ENCODE measurements at regions not wholly inside any gene's neighbourhood (a gene's known extent, or its start where the extent isn't known, plus 50 kb on each side); places are given as distances from the start of the nearest gene placed in this dataset.

- H3K4me3 ChIP-seq (ENCODE audit: insufficient read depth, low read depth, low read length): no peak overlapping the region
- H3K27me3 ChIP-seq (ENCODE audit: control insufficient read depth, insufficient read depth, low read length): no peaks in the 10 kb centered on the region
- no peak for DNase-seq
- no peaks in the 10 kb centered on the region for H3K36me3 ChIP-seq (replicated peaks; ENCODE audit: control insufficient read depth, insufficient read depth, low read length)
These were observed 61.3 kb upstream of the SPIN1 start for GRCh38 chr9:88326936-88327335.

GRCh38 chr9:88326015-88326414, 62.2 kb upstream of the SPIN1 start:
- Histone ChIP-seq H3K27me3 (ENCODE audit: control insufficient read depth, insufficient read depth, low read length) (no peaks in the 10 kb centered on the region), H3K4me3 (ENCODE audit: insufficient read depth, low read depth, low read length) (no peak overlapping the region), H3K36me3 (replicated peaks; ENCODE audit: control insufficient read depth, insufficient read depth, low read length) (no peaks in the 10 kb centered on the region)
- DNase-seq: no peak

GRCh38 chr9:88322906-88323566, 65.2 kb upstream of the SPIN1 start:
- Histone ChIP-seq H3K27me3 (ENCODE audit: control insufficient read depth, insufficient read depth, low read length) (no peaks in the 10 kb centered on the region), H3K4me3 (ENCODE audit: insufficient read depth, low read depth, low read length) (no peak overlapping the region), H3K36me3 (replicated peaks; ENCODE audit: control insufficient read depth, insufficient read depth, low read length) (no peaks in the 10 kb centered on the region)
- no peak for DNase-seq

GRCh38 chr9:88321764-88322163, 66.5 kb upstream of the SPIN1 start:
- H3K4me3 ChIP-seq (ENCODE audit: insufficient read depth, low read depth, low read length): no peak overlapping the region
- H3K27me3 ChIP-seq (ENCODE audit: control insufficient read depth, insufficient read depth, low read length): no peaks in the 10 kb centered on the region
- H3K36me3 ChIP-seq (replicated peaks; ENCODE audit: control insufficient read depth, insufficient read depth, low read length): no peaks in the 10 kb centered on the region
- no peak for DNase-seq

- no peak for DNase-seq
- no peaks in the 10 kb centered on the region for H3K36me3 ChIP-seq (replicated peaks; ENCODE audit: control insufficient read depth, insufficient read depth, low read length)
- no peak overlapping the region for H3K4me3 ChIP-seq (ENCODE audit: insufficient read depth, low read depth, low read length)
- no peaks in the 10 kb centered on the region for H3K27me3 ChIP-seq (ENCODE audit: control insufficient read depth, insufficient read depth, low read length)
These were observed 67.4 kb upstream of the SPIN1 start for GRCh38 chr9:88320748-88321415.

GRCh38 chr9:88319936-88320747, 68.1 kb upstream of the SPIN1 start:
- no peak overlapping the region for H3K4me3 ChIP-seq (ENCODE audit: insufficient read depth, low read depth, low read length)
- DNase-seq: peak; percentile 16
- H3K36me3 ChIP-seq (replicated peaks; ENCODE audit: control insufficient read depth, insufficient read depth, low read length): no peaks in the 10 kb centered on the region
- no peaks in the 10 kb centered on the region for H3K27me3 ChIP-seq (ENCODE audit: control insufficient read depth, insufficient read depth, low read length)

- peak; percentile 53 for DNase-seq
- Histone ChIP-seq H3K27me3 (ENCODE audit: control insufficient read depth, insufficient read depth, low read length) (no peaks in the 10 kb centered on the region), H3K36me3 (replicated peaks; ENCODE audit: control insufficient read depth, insufficient read depth, low read length) (no peaks in the 10 kb centered on the region), H3K4me3 (ENCODE audit: insufficient read depth, low read depth, low read length) (no peak overlapping the region)
These were observed 74.7 kb upstream of the SPIN1 start for GRCh38 chr9:88313364-88314220.

- no peak for DNase-seq
- Histone ChIP-seq H3K36me3 (replicated peaks; ENCODE audit: control insufficient read depth, insufficient read depth, low read length) (no peaks in the 10 kb centered on the region), H3K27me3 (ENCODE audit: control insufficient read depth, insufficient read depth, low read length) (no peaks in the 10 kb centered on the region), H3K4me3 (ENCODE audit: insufficient read depth, low read depth, low read length) (no peak overlapping the region)
These were observed 75.6 kb upstream of the SPIN1 start for GRCh38 chr9:88312517-88313103.

GRCh38 chr9:88312045-88312444, 76.2 kb upstream of the SPIN1 start:
- no peaks in the 10 kb centered on the region for H3K36me3 ChIP-seq (replicated peaks; ENCODE audit: control insufficient read depth, insufficient read depth, low read length)
- no peak overlapping the region for H3K4me3 ChIP-seq (ENCODE audit: insufficient read depth, low read depth, low read length)
- DNase-seq: no peak
- H3K27me3 ChIP-seq (ENCODE audit: control insufficient read depth, insufficient read depth, low read length): no peaks in the 10 kb centered on the region

- Histone ChIP-seq H3K27me3 (ENCODE audit: control insufficient read depth, insufficient read depth, low read length) (no peaks in the 10 kb centered on the region), H3K36me3 (replicated peaks; ENCODE audit: control insufficient read depth, insufficient read depth, low read length) (no peaks in the 10 kb centered on the region), H3K4me3 (ENCODE audit: insufficient read depth, low read depth, low read length) (no peak overlapping the region)
- DNase-seq: peak; percentile 62
These were observed 77.8 kb upstream of the SPIN1 start for GRCh38 chr9:88310310-88310980.

- no peaks in the 10 kb centered on the region for H3K27me3 ChIP-seq (ENCODE audit: control insufficient read depth, insufficient read depth, low read length)
- no peak overlapping the region for H3K4me3 ChIP-seq (ENCODE audit: insufficient read depth, low read depth, low read length)
- no peaks in the 10 kb centered on the region for H3K36me3 ChIP-seq (replicated peaks; ENCODE audit: control insufficient read depth, insufficient read depth, low read length)
- DNase-seq: no peak
These were observed 79.2 kb upstream of the SPIN1 start for GRCh38 chr9:88308831-88309560.

GRCh38 chr9:88307136-88307535, 81.1 kb upstream of the SPIN1 start:
- no peak for DNase-seq

GRCh38 chr9:88303721-88304451, 84.4 kb upstream of the SPIN1 start:
- no peaks in the 10 kb centered on the region for H3K27me3 ChIP-seq (ENCODE audit: control insufficient read depth, insufficient read depth, low read length)
- no peak overlapping the region for H3K4me3 ChIP-seq (ENCODE audit: insufficient read depth, low read depth, low read length)
- H3K36me3 ChIP-seq (replicated peaks; ENCODE audit: control insufficient read depth, insufficient read depth, low read length): no peaks in the 10 kb centered on the region
- DNase-seq: no peak

More at GRCh38 chr9:88307136-88307535, 81.1 kb upstream of the SPIN1 start:
- no peaks in the 10 kb centered on the region for H3K27me3 ChIP-seq (ENCODE audit: control insufficient read depth, insufficient read depth, low read length)
- H3K4me3 ChIP-seq (ENCODE audit: insufficient read depth, low read depth, low read length): no peak overlapping the region
- H3K36me3 ChIP-seq (replicated peaks; ENCODE audit: control insufficient read depth, insufficient read depth, low read length): no peaks in the 10 kb centered on the region

Measured in H7 (cell line).